Liver (tissue), 8 donors: ENCODE measurements at regions not wholly inside any gene's neighbourhood (a gene's known extent, or its start where the extent isn't known, plus 50 kb on each side); places are given as distances from the start of the nearest gene placed in this dataset.
A peak's percentile ranks its signal among the peaks of the same experiment; 100 is the strongest.

Source experiments
- DNase-seq: peaks from one replicate; pipeline ENCODE4 v3.0.0-alpha.2; 2017; ENCODE audit warnings: low spot score
- H3K27ac ChIP-seq, 2 donors: one replicate each; pipeline ENCODE4 v1.7.0; 2013; ENCODE audit warnings: inconsistent platforms in 2 of 2, low read length in 2 of 2, control low read depth in 1 of 2, low read depth in 1 of 2, mild to moderate bottlenecking in 1 of 2
- H3K27me3 ChIP-seq, 4 donors: one replicate each; pipeline versions ENCODE4 v1.6.1 to v1.7.0; 2013; ENCODE audit warnings: low read length in 3 of 4, inconsistent platforms in 1 of 4, mild to moderate bottlenecking in 1 of 4, moderate library complexity in 1 of 4; ENCODE audit not compliant: control insufficient read depth in 4 of 4, insufficient read depth in 4 of 4
- H3K36me3 ChIP-seq, 4 donors: one replicate each; pipeline versions ENCODE4 v1.6.1 to v1.7.0; 2013; ENCODE audit warnings: low read length in 3 of 4, mild to moderate bottlenecking in 3 of 4, low read depth in 1 of 4, moderate library complexity in 1 of 4; ENCODE audit not compliant: control insufficient read depth in 4 of 4, insufficient read depth in 3 of 4
- H3K4me1 ChIP-seq, 4 donors: one replicate each; pipeline versions ENCODE4 v1.6.1 to v1.7.0; 2013; ENCODE audit warnings: low read length in 3 of 4, mild to moderate bottlenecking in 3 of 4, moderate library complexity in 1 of 4; ENCODE audit not compliant: control insufficient read depth in 4 of 4, insufficient read depth in 4 of 4
- H3K4me3 ChIP-seq, 3 donors: one replicate each; pipeline versions ENCODE4 v1.6.1 to v1.7.0; 2013; ENCODE audit warnings: low read length in 3 of 3, control low read depth in 1 of 3, low read depth in 1 of 3, mild to moderate bottlenecking in 1 of 3
- H3K9ac ChIP-seq, 2 donors: one replicate each; pipeline ENCODE4 v1.7.0; 2013; ENCODE audit warnings: low read length in 2 of 2, mild to moderate bottlenecking in 2 of 2, moderate library complexity in 2 of 2, control low read depth in 1 of 2, low read depth in 1 of 2
- H3K9me3 ChIP-seq, 4 donors: one replicate each; pipeline versions ENCODE4 v1.6.1 to v1.7.0; 2013; ENCODE audit warnings: low read length in 3 of 4; ENCODE audit not compliant: control insufficient read depth in 4 of 4
- ATF3 ChIP-seq: IDR thresholded peaks from 2 replicates; pipeline ENCODE4 v1.6.1; 2016; ENCODE audit warnings: antibody characterized with exemption
- EGR1 ChIP-seq, 2 donors: IDR thresholded peaks; 2 replicates each; pipeline ENCODE4 v1.6.1; 2016 to 2018; ENCODE audit warnings: antibody characterized with exemption in 2 of 2, low read depth in 2 of 2
- FOXA1 ChIP-seq: IDR thresholded peaks from 2 replicates; pipeline ENCODE4 v1.6.1; 2016; ENCODE audit warnings: antibody characterized with exemption
- FOXA2 ChIP-seq: IDR thresholded peaks from 2 replicates; pipeline ENCODE4 v1.6.1; 2016; ENCODE audit warnings: antibody characterized with exemption
- GABPA ChIP-seq, 2 donors: IDR thresholded peaks in 1 of 2; conservative IDR thresholded peaks in 1 of 2; 2 replicates each; pipeline ENCODE4 v1.6.1; 2016; ENCODE audit warnings: antibody characterized with exemption in 2 of 2, mild to moderate bottlenecking in 1 of 2, moderate library complexity in 1 of 2
- HNF4A ChIP-seq, 2 donors: conservative IDR thresholded peaks; 2 replicates each; pipeline ENCODE4 v1.6.1; 2016; ENCODE audit warnings: antibody characterized with exemption in 2 of 2, mild to moderate bottlenecking in 2 of 2
- JUND ChIP-seq, 2 donors: IDR thresholded peaks; 2 replicates each; pipeline ENCODE4 v1.6.1; 2016; ENCODE audit warnings: antibody characterized with exemption in 2 of 2
- NR2F2 ChIP-seq: IDR thresholded peaks from 2 replicates; pipeline ENCODE4 v1.6.1; 2016; ENCODE audit warnings: antibody characterized with exemption
- RAD21 ChIP-seq, 2 donors: IDR thresholded peaks; 2 replicates each; pipeline ENCODE4 v1.6.1; 2016; ENCODE audit warnings: antibody characterized with exemption in 2 of 2, mild to moderate bottlenecking in 2 of 2
- RXRA ChIP-seq, 2 donors: IDR thresholded peaks; 2 replicates each; pipeline ENCODE4 v1.6.1; 2017 to 2018; ENCODE audit warnings: antibody characterized with exemption in 2 of 2, mild to moderate bottlenecking in 1 of 2
- YY1 ChIP-seq: IDR thresholded peaks from 2 replicates; pipeline ENCODE4 v1.6.1; 2016; ENCODE audit warnings: antibody characterized with exemption, mild to moderate bottlenecking
- WGBS: extraction: QIAGEN DNeasy Blood & Tissue Kit; methylation state at CpG from one replicate; pipeline ENCODE4 v1.1.7; 2013; 5-methylcytosine and 5-hydroxymethylcytosine counted together
- TF ChIP-seq, protein P1 (sequence below): IDR thresholded peaks from 2 replicates; pipeline ENCODE4 v1.6.1; 2016; ENCODE audit warnings: antibody characterized with exemption, mild to moderate bottlenecking
- TF ChIP-seq, protein P2 (sequence below): fragments of 150-350 bp; IDR thresholded peaks from 2 replicates; pipeline ENCODE4 v1.5.1; 2017; ENCODE audit warnings: improper control_type of control experiment, low read depth, low read length; ENCODE audit not compliant: missing input control
- TF ChIP-seq, protein P3 (sequence below): IDR thresholded peaks from 2 replicates; pipeline ENCODE4 v1.6.1; 2016; ENCODE audit warnings: antibody characterized with exemption
- donor health status: healthy.
- donor health status: healthy.
- donor health status: healthy.
- donor health status: healthy.
- donor health status: healthy.

- TF ChIP-seq, protein P1, sequence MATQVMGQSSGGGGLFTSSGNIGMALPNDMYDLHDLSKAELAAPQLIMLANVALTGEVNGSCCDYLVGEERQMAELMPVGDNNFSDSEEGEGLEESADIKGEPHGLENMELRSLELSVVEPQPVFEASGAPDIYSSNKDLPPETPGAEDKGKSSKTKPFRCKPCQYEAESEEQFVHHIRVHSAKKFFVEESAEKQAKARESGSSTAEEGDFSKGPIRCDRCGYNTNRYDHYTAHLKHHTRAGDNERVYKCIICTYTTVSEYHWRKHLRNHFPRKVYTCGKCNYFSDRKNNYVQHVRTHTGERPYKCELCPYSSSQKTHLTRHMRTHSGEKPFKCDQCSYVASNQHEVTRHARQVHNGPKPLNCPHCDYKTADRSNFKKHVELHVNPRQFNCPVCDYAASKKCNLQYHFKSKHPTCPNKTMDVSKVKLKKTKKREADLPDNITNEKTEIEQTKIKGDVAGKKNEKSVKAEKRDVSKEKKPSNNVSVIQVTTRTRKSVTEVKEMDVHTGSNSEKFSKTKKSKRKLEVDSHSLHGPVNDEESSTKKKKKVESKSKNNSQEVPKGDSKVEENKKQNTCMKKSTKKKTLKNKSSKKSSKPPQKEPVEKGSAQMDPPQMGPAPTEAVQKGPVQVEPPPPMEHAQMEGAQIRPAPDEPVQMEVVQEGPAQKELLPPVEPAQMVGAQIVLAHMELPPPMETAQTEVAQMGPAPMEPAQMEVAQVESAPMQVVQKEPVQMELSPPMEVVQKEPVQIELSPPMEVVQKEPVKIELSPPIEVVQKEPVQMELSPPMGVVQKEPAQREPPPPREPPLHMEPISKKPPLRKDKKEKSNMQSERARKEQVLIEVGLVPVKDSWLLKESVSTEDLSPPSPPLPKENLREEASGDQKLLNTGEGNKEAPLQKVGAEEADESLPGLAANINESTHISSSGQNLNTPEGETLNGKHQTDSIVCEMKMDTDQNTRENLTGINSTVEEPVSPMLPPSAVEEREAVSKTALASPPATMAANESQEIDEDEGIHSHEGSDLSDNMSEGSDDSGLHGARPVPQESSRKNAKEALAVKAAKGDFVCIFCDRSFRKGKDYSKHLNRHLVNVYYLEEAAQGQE: peak; percentile 52
- peak; percentile 33 for TF ChIP-seq FOXA1
- TF ChIP-seq, protein P2, sequence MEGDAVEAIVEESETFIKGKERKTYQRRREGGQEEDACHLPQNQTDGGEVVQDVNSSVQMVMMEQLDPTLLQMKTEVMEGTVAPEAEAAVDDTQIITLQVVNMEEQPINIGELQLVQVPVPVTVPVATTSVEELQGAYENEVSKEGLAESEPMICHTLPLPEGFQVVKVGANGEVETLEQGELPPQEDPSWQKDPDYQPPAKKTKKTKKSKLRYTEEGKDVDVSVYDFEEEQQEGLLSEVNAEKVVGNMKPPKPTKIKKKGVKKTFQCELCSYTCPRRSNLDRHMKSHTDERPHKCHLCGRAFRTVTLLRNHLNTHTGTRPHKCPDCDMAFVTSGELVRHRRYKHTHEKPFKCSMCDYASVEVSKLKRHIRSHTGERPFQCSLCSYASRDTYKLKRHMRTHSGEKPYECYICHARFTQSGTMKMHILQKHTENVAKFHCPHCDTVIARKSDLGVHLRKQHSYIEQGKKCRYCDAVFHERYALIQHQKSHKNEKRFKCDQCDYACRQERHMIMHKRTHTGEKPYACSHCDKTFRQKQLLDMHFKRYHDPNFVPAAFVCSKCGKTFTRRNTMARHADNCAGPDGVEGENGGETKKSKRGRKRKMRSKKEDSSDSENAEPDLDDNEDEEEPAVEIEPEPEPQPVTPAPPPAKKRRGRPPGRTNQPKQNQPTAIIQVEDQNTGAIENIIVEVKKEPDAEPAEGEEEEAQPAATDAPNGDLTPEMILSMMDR: no peak
- peak; percentile 57 for TF ChIP-seq NR2F2
- TF ChIP-seq FOXA2: peak; percentile 49
These were observed 53.8 kb upstream of the TCF7L2 start (continued) for GRCh38 chr10:112896273-112896672.

GRCh38 chr10:112896722-112897121, 53.3 kb upstream of the TCF7L2 start:
- Histone ChIP-seq H3K9me3 (no peaks in the 10 kb centered on the region), H3K9ac (no peak overlapping the region), H3K27me3 (no peaks in the 10 kb centered on the region), H3K27ac (no peak overlapping the region), H3K36me3 (no peaks in the 10 kb centered on the region), H3K4me3 (no peak overlapping the region), H3K4me1 (peaks cover 3 to 22% (median 9%) of the 10 kb centered on the region in 4 donors)
- 80% methylated on average over 5 of the region's 5 CpGs for WGBS
- TF ChIP-seq, protein P1: no peak
- TF ChIP-seq RAD21 (IDR thresholded peaks at IDR 0.05) (no peak), RXRA (IDR thresholded peaks at IDR 0.05) (no peak), EGR1 (IDR thresholded peaks at IDR 0.05; ENCODE audit: low read depth in 2 of 2) (no peak), JUND (IDR thresholded peaks at IDR 0.05) (no peak)
- no peak for DNase-seq

- H3K4me1 ChIP-seq: peaks cover 3 to 22% (median 9%) of the 10 kb centered on the region in 4 donors
- peak overlapping the region; percentile 27 to 62 (median 48) for H3K4me3 ChIP-seq
- DNase-seq: peak; percentile 48
- H3K36me3 ChIP-seq: no peaks in the 10 kb centered on the region
- no peaks in the 10 kb centered on the region for H3K9me3 ChIP-seq
- 12% methylated on average over 24 of the region's 24 CpGs for WGBS
- H3K9ac ChIP-seq: peak overlapping the region; percentile 36 to 73
- H3K27me3 ChIP-seq: no peaks in the 10 kb centered on the region
- peak overlapping the region; percentile 90 to 94 for H3K27ac ChIP-seq
- TF ChIP-seq NR2F2: no peak
- TF ChIP-seq YY1: peak; percentile 56
- peak in 1 of 2 donors; percentile 16 for TF ChIP-seq GABPA (IDR thresholded peaks at IDR 0.05 in 1 of 2, conservative IDR thresholded peaks at IDR 0.05 in 1 of 2)
- TF ChIP-seq, protein P2: no peak
- TF ChIP-seq HNF4A (conservative IDR thresholded peaks at IDR 0.05): peak; percentile 67 to 78
- peak; percentile 58 to 65 for TF ChIP-seq RAD21 (IDR thresholded peaks at IDR 0.05)
- TF ChIP-seq FOXA2: peak; percentile 56
- TF ChIP-seq JUND (IDR thresholded peaks at IDR 0.05): peak; percentile 52 to 87
- TF ChIP-seq, protein P3, sequence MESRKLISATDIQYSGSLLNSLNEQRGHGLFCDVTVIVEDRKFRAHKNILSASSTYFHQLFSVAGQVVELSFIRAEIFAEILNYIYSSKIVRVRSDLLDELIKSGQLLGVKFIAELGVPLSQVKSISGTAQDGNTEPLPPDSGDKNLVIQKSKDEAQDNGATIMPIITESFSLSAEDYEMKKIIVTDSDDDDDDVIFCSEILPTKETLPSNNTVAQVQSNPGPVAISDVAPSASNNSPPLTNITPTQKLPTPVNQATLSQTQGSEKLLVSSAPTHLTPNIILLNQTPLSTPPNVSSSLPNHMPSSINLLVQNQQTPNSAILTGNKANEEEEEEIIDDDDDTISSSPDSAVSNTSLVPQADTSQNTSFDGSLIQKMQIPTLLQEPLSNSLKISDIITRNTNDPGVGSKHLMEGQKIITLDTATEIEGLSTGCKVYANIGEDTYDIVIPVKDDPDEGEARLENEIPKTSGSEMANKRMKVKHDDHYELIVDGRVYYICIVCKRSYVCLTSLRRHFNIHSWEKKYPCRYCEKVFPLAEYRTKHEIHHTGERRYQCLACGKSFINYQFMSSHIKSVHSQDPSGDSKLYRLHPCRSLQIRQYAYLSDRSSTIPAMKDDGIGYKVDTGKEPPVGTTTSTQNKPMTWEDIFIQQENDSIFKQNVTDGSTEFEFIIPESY: peak; percentile 38
- TF ChIP-seq ATF3: peak; percentile 80
These were observed 51.3 kb upstream of the TCF7L2 start for GRCh38 chr10:112898540-112899390.
